DMS53 treated with DMSO at 0.1 percent for 48 hours (cell line): ENCODE measurements at regions not wholly inside any gene's neighbourhood (a gene's known extent, or its start where the extent isn't known, plus 50 kb on each side); places are given as distances from the start of the nearest gene placed in this dataset.
"Not testable (repeated sequence)": the region's sequence is repeated elsewhere in the genome, so short reads cannot be mapped to it uniquely, and the experiment has no call there.

Experiments
- DNase-seq: peaks from one replicate; lab custom pipeline; 2025; ENCODE audit not compliant: unreplicated experiment; lab: John Stamatoyannopoulos, UW

DNA sequence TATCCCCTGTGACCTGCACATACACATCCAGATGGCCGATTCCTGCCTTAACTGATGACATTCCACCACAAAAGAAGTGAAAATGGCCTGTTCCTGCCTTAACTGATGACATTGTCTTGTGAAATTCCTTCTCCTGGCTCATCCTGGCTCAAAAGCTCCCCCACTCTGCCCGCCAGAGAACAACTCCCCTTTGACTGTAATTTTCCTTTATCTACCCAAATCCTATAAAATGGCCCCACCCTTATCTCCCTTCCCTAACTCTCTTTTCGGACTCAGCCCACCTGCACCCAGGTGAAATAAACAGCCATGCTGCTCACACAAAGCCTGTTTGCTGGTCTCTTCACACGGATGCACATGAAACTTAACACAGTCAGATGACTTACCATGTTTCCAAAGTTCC lies 403.8 kb downstream of the TBC1D32 start:
- not testable (repeated sequence) for DNase-seq

DNA sequence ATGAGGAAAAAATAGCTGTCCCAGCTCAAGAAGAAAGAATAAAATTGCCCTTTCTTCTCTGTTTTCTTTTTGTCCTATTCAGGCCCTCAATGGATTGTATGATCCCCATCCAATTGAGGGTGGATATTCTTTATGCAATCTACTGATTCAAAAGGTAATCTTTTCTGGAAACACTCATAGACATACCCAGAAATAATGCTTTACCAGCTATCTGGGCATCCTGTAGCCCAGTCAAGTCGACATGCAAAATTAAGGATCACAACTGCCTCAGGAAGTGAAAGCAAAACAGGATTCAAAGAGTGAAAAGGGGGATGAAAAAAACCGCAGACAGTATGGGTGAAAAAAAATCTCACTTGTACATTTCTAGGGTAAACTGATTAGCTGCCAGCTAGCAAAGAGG lies 410.1 kb downstream of the TBC1D32 start:
- DNase-seq = no peak

DNA sequence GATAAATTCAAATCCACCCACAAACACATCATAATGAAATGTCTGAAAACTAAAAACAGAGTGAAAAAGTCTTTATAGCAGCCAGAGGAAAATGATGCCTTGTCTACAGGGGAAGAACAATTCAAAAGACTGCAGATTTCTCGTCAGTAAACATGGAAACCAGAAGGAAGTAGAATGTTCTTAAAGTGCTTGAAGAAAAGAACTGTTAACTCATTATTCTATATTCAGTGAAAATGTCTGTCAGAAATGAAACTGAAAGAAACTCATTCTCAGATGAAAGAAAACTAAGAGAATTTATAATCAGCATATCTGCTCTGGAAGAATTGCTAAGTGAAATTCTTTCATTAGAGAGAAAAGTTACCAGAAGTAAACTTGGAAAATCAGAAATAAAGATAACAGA lies 416.1 kb downstream of the TBC1D32 start:
- DNase-seq = no peak

DNA sequence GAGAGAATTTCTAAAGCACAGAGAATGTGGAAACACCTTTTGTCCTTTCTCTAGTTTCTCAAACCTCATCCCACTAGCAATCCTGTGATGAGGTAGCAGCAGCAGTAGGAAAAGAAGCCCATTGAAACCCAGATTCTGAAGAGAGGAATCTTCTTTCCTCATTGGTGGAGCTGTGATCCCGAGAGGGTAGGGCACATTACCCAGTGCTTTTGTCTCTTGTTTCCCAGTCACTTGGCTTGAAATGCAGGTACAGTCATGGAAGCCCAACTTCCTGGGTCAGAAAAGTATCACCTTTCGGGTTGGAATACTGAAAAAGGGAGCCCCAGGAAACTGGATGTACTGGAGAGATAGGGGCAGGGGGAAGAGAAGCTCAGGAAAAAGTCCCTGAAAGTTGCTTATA lies 417.4 kb downstream of the TBC1D32 start:
- no peak for DNase-seq

DNA sequence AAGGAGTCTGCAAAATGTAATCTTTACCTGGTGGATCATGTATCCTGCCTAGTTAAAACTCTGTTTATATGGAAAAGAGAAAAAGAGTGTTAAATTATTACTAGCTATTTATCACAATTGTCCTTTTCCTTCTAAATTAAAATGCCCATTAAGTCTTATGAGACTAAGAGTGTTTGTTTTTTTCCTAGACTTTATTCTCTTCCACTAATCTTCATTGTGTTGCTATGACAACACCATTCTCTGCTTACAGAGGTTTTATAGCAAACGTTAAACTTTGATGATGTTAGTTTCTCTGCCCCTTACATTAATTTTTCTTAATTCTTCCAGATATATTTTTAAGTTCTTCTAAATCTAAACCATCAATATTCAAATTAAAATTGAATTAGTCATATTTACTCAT lies 420.8 kb downstream of the TBC1D32 start:
- DNase-seq = no peak

DNA sequence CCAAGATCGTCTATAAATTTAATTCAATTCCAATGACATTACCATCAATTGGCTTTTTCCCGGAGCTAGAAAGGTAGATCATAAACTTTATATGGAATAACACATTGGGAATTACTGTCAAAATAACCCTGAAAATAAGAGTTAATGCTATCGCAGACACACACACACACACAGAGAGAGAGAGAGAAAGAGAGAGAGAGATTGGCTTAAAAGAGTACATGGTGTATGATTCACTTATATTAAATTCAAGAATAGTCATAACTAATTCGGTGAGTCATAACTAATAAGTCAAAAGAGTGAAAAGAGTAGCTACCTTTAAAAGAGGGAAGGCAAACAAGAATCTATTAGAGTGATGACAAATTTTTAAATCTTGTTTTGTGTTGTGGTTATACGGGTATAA lies 425.5 kb downstream of the TBC1D32 start:
- no peak for DNase-seq

DNA sequence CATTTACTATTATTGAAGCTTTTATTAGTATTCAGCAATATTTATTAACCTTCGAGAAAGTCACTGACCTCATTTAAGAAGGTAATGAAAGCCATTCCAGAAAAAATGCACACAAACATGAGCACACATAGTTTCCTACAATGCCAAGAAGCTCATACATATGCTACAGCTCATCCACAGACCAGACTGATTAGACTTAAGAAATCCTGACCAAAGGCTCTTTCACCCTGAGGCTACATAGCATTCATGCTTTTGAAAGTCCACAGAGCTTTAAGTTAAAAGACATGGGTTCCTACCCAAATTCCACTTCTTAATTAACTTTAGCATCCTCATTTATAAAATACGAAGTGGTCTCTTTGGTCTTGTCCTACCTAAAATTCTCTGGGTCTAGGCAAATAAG lies 430.4 kb downstream of the TBC1D32 start:
- DNase-seq = no peak

DNA sequence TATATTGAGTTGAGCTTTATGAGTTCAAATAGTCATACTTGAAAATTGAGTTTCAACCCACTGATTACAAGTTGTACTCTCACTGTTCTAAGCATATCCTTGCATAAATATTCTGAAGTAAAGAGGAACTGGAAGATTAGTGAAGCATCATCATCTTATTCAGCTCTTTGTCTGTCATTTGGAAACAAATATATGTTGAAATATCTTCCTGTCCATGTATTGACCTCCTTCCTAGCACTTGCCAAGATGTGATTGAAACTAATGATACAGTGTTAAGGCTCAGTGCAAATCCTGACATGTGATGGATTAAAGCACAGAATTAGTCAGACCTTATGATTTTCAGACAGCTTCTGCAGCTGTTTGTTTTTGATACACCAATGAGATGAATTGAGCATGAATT lies 434.3 kb downstream of the TBC1D32 start:
- DNase-seq = no peak

DNA sequence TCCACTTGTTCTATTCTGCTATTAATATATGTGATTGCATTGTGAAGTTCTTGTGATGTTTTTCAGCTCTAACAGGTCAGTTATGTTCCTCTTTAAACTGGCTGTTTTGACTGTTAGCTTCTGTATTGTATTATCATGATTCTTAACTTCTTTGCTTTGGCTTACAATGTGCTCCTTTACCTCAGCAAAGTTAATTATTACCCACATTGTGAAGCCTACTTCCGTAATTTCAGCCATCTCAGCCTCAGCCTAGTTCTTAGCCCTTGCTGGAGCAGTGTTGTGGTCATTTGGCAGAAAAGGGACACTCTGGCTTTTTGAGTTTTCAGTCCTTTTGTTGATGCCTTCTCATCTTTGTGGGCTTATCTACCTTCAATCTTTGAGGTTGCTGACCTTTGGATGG lies 440.2 kb downstream of the TBC1D32 start:
- DNase-seq = peak; percentile 66

DNA sequence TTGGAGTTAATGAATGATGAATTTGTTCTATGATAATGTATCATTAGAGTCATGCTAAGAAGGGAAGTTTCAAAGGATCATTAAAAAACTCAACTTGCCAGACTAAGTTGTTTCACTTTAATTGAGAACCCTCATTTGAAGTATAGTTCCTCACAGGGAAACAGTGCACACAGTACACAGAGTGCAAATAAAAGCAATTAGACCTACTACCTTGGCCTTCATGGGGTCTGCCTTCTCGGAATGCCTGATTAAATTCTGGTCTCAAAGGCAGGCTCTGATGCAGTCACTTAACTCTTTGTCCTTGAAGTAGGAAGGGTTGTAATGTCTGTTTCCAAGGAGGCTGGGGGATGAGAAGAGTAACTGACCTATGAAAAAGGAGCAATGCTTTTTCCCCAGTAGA lies 457.3 kb downstream of the TBC1D32 start:
- DNase-seq = no peak

DNA sequence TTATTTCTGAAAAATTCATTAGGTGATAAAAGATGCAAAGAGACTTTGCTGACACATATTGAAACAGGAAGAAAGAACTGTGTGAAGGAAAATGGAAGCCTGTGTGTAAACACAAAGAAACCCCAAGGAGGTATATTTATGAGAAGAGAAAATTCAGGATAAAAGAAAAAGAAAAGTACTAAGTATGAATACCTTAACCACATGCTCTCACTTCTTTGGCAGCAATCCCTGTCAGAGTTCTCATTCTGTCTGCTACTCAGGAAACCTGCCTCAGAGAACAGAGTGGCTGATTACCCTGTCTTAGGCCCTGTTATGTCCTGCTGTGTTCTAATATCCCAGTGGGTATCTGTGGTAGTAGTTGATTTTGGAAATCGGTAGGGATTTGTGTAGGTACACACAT lies 457.9 kb downstream of the TBC1D32 start:
- no peak for DNase-seq

DNA sequence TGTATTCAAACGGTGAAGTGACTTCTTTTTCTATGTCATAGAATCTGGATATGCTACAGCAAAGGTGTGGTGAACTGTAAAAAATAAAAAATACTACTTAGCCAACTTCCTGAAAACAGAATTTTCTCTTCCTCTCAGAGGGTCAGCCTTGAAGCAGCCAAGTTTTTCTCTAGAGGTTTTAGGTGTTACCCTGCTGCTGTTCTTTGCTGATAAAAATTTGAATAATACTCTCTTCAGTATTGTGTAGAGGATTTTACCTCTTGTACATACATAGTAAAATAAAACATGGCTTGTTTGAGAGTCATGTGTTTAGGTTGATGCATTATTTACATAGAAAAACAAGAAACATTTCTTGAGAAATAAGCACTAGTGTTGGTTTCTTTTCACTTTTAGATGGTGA lies 458.4 kb downstream of the TBC1D32 start:
- no peak for DNase-seq

DNA sequence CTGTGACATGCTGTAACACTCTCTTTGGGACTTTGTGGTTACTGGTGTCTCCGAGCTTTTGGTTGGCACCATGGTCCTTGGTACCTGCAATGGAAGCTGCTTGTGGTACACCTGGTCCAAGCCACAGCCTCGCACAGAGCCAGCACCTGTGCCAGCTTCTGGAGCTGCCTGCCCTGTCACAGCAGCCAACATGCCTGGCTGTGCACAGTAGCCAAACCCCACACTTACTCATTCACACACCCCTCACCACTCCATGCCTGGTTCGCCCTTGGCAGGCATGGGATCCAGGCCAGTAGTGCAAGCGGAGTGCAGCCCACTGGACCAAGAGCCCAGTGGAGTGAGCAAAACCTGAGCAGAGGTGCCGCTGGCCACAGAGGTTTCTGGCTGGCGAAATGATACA lies 459.9 kb downstream of the TBC1D32 start:
- no peak for DNase-seq

DNA sequence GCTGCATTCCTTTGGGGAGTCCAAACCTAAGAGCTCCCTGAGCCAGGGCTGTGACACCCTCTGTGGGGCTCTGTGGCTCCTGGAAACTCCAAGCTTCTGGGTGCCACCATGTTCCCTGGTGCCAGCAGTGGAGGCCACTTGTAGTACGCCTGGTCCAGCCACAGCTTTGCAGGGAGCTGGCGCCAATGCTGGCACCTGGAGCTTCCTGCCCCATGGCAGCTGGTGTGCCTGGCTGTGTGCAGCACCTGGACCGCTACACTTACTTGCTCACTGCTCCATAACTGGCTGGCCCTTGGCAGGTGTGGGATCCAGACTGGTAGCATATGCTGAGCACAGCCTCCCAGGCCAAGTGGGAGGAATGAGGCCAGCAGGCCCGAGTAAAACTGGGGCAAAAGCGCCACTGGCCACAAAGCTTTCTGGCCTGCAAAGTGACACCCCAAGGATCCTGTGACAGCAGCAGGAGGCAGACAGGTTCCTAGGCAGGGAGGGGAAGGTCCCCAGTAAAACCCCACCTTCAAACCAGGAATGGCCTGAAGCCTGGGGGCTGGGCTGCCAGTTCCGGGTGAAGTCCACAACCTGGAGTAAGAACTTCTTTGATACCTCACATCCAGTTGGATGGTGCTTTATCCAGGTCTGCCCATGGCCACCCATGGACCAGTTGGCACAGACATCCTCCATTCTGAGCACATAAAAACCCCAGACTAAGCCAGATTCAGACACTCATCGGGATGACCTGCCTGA lies 461.0 kb downstream of the TBC1D32 start:
- no peak for DNase-seq

DNA sequence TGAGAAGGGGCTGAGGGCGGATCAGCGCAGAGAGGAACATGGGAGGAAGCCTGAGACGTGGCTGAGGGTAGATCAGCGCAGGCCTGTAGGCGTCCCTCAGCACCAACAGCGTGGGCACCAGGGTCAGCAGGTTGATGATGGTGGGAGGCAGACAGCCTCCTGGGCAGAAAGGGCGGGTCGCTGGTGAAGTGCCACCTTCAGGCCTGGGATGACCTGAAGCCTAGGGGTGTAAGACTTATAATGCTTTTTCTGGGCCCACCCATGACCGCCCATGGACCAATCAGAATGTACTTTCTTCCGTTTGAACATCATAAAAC lies 462.1 kb downstream of the TBC1D32 start:
- DNase-seq = no peak

DNA sequence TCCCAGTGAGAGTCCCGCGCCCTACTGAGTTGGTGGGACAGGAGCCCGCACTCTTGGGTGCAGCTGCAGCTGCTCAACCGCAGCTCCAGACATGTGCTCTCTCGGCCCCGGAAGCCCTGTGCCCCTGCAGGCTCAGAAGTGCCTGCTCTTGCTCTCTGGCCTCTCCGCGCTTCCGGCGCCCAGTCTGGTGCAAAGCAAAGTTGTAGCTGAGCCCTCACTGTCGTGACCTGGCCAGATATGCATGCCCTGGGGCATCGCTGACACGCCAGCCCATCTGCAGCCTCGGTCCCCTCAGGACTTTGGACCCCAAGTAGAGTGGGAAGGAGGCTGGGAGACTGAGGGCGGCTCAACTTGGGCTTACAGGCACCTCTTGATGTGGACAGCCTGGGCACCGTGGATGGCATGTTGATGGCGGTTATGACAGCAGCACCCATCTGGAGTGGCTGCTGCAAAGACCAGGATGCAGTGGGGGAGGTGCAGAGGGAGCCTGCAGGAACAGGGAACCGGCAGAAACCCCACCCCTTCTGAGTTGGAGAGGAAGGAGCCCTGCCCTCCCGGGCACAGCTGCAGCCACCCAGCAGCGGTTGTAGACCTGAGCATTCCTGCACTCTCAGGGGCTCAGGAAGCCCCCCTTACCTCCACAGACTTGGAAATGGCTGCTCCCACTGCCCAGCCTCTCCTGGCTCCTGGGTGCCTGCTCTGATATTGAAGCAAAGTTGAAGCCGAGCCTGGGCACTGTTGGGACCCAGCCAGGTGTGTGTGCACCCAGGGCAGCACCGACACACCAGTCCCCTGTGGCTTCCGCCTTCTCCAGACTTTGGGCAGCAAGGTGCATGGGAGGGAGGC lies 462.6 kb downstream of the TBC1D32 start:
- DNase-seq = no peak

DNA sequence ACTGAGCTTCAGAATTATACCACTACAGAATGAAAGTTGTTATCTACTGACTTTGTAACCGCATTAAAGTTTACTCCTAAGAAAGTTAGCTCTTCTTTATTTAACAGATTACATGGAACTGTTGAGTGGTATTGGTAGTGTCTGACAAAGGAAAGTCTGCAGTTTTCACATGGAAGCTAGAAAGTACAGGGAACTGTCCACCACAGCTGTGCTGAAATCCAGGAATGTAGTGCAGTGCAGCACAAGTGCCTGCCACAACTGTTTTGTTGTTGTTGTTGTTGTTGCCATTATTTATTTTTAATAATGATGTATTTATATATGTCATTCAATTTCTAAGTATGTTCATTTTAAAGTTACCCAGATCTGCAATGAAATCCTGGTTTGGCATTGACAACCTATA lies 464.9 kb downstream of the TBC1D32 start:
- DNase-seq = no peak

DNA sequence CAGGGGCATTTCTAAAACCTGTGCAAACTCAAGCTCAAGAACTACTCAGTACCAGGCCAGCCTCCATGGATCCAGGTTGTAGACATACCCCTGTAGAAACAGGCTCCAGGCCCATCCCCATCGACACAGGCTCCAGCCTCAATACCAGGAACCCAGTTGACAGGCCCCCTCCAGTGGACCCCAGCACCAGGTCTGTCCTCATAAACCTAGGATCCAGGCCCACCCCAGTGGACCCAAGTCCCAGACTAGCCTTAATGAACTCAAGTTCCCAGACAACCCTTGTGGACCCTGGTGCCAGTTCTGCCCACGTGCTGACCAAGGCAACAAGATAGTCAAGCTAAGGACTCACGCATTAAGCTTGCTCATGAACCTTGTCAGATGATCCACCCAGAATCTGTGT lies 476.9 kb downstream of the TBC1D32 start:
- no peak for DNase-seq

DNA sequence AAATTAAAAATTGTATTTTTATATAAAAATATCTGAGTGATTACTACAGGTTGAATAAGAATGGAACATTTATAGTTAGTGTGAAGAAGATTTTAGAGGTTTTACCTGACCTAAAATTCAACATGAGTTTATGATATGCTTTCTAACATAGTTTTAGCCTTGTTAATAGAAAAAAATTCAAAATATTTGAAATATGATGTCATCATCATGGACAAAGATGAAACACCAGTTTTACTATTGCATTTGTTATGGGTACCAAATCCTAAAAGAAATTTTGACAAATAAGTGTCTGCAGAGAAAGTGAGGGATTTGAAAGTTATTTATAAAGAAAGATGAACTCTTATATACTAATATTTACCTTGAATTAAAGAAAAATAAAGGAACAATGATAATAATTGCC lies 479.7 kb downstream of the TBC1D32 start:
- DNase-seq = no peak

DNA sequence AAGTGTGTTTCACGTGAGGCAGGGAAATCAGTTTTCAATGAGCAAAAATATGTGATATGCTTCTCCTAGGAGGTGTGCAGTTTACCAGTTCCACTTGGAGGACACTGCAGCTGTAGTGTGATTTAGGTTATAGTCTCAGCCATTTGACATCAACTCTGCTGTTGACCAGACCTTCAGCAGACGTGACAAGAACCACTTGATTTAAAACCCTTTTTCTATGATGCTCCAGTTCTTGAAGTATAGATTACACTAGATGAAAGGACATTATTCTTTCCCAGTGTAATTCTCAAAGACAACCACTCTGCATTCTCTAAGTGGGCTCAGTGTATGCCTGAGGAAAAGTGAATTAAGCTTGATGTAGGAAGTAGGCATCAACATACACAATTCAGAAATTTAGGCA lies 480.8 kb downstream of the TBC1D32 start:
- DNase-seq = no peak

DNA sequence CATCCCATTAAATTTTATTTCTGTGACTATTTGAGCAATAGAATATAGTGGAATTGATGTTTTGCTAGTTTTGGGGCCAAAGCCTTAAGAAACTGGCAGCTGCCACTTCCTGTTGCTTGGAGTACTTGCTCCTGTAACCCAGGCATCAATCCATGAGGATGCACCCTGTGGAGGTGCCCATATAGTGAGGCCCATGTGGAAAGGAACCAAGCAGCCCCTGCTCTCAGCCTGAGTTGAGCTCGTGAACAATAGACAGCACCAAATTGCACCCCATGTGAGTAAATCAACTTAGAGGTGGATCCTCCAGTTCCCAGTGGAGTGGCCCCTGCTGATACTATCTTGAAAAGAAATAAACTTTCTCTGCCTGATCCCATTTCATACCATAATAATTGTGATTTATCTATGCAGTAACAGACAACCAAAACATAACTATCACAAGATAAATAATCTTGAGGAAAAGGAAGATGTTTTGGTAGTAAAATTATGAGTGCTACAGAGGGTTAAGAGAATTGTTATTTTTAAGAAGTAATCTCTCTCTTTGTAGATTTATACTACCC lies 481.9 kb downstream of the TBC1D32 start:
- no peak for DNase-seq

DNA sequence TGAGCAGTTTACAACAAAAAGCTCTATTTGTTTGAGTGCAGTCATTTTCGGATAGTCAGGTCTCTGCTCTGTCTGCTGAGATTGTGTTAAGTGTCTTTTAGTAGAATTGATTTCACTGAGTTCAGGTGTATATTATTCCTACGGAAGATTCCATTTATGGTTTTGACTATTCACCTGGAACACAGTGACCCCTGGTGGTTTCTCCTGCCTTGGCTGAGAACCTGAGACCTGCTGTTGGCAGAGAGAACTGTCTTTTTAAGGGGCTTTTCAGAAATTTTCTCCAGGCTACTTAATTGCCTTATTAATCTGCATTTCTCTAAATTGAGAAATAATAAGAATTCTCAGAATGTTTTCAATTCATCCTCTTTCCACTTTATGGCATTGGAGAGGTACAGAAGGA lies 508.0 kb downstream of the TBC1D32 start:
- DNase-seq = peak; percentile 30
